Progenitor cell of endocrine pancreas (in vitro differentiated cells): ENCODE measurements at regions not wholly inside any gene's neighbourhood (a gene's known extent, or its start where the extent isn't known, plus 50 kb on each side); places are given as distances from the start of the nearest gene placed in this dataset.

Source experiments
- DNase-seq: peaks from one replicate; pipeline ENCODE4 v3.0.0; 2021; ENCODE audit warnings: low spot score; ENCODE audit not compliant: unreplicated experiment
- H3K27ac Mint-ChIP-seq: 2 replicates; pipeline ENCODE4 v1.8.0; 2021; ENCODE audit warnings: mild to moderate bottlenecking, moderate library complexity, mixed read lengths
- H3K27me3 Mint-ChIP-seq: 2 replicates; pipeline ENCODE4 v1.8.0; 2021; ENCODE audit warnings: mixed read lengths
- H3K36me3 Mint-ChIP-seq: 2 replicates; pipeline ENCODE4 v1.8.0; 2022; ENCODE audit warnings: mixed read lengths; ENCODE audit not compliant: insufficient read depth
- H3K4me1 Mint-ChIP-seq: 2 replicates; pipeline ENCODE4 v1.8.0; 2021; ENCODE audit warnings: low read depth, mixed read lengths
- H3K4me3 Mint-ChIP-seq: 2 replicates; pipeline ENCODE4 v1.8.0; 2021; ENCODE audit warnings: low read depth, mild to moderate bottlenecking, moderate library complexity, mixed read lengths
- H3K9me3 Mint-ChIP-seq: 2 replicates; pipeline ENCODE4 v1.8.0; 2021; ENCODE audit warnings: low read depth, mixed read lengths
- TF ChIP-seq, protein P1 (sequence below): fragments of 200-600 bp; sonication (generic); IDR thresholded peaks from one replicate; pipeline ENCODE4 v1.5.0; 2021; ENCODE audit warnings: antibody characterized with exemption, mild to moderate bottlenecking; ENCODE audit not compliant: unreplicated experiment

DNA sequence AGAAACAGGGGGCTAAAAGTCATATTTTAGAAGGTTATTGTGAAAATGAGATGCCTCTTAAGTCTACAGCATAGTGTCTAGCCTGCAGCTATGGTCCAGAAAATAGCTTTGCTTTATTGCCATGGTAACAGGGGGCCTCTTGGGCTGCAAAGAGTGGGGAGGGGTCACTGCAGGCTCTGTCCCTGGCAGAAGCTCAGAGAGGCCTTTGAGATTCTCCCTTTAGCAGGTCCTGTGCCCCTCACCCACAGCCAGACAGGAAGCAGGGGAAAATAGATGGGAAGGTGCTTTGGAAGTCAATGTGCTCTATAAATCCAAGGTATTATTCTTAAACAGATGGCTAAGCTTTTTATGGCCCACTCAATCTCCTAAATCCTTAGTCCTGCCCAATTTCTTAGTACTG is 1021.3 kb upstream of the GYPC start:
- H3K27ac Mint-ChIP-seq: no peak overlapping the region
- TF ChIP-seq, protein P1, sequence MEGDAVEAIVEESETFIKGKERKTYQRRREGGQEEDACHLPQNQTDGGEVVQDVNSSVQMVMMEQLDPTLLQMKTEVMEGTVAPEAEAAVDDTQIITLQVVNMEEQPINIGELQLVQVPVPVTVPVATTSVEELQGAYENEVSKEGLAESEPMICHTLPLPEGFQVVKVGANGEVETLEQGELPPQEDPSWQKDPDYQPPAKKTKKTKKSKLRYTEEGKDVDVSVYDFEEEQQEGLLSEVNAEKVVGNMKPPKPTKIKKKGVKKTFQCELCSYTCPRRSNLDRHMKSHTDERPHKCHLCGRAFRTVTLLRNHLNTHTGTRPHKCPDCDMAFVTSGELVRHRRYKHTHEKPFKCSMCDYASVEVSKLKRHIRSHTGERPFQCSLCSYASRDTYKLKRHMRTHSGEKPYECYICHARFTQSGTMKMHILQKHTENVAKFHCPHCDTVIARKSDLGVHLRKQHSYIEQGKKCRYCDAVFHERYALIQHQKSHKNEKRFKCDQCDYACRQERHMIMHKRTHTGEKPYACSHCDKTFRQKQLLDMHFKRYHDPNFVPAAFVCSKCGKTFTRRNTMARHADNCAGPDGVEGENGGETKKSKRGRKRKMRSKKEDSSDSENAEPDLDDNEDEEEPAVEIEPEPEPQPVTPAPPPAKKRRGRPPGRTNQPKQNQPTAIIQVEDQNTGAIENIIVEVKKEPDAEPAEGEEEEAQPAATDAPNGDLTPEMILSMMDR: no peak
- H3K4me3 Mint-ChIP-seq: no peak overlapping the region
- H3K9me3 Mint-ChIP-seq: peaks cover 8% of the 10 kb centered on the region
- H3K4me1 Mint-ChIP-seq: no peaks in the 10 kb centered on the region
- DNase-seq: no peak
- H3K36me3 Mint-ChIP-seq: no peaks in the 10 kb centered on the region
- H3K27me3 Mint-ChIP-seq: no peaks in the 10 kb centered on the region

DNA sequence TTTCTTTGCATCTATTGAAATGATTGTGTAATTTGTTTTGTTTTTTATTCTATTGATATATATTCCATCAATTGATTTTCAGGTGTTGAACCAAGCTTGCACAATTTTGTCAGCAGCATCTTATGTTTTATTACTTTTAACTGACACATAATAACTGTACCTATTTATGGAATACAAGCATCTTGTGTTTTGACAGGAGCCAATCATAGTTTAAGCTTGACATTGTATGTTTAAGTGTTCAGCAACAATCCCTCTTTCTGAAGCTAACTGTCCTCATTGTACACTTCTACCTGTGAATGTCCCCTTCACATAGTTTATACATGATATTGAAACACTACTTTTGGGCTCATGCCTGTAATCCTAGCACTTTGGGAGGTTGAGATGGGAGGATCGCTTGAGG is 1017.6 kb upstream of the GYPC start:
- H3K4me1 Mint-ChIP-seq: no peaks in the 10 kb centered on the region
- TF ChIP-seq, protein P1: no peak
- H3K27ac Mint-ChIP-seq: no peak overlapping the region
- no peaks in the 10 kb centered on the region for H3K36me3 Mint-ChIP-seq
- H3K27me3 Mint-ChIP-seq: no peaks in the 10 kb centered on the region
- DNase-seq: no peak
- peaks cover 5% of the 10 kb centered on the region for H3K9me3 Mint-ChIP-seq
- H3K4me3 Mint-ChIP-seq: no peak overlapping the region

DNA sequence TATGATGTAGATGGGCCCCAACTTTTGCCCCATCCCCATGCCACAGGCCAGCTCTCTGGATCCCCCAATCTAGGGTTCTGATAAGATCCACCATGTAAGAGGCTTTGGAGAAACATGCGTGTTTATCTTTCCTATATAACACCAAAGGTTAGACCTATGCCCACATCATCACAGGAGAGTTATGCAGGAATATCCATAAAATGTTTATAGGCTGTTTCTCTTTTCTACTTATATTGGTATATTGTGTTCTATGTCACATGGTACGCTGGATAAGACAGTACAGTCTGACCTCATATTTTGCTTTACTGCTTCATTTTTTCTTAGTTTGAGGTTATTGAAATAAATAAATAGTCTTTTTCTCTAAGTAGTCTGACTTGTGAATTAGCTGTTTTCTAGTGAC is 1013.9 kb upstream of the GYPC start:
- no peak overlapping the region for H3K27ac Mint-ChIP-seq
- TF ChIP-seq, protein P1: no peak
- no peak overlapping the region for H3K4me3 Mint-ChIP-seq
- H3K9me3 Mint-ChIP-seq: no peaks in the 10 kb centered on the region
- H3K27me3 Mint-ChIP-seq: no peaks in the 10 kb centered on the region
- H3K4me1 Mint-ChIP-seq: no peaks in the 10 kb centered on the region
- no peak for DNase-seq
- H3K36me3 Mint-ChIP-seq: no peaks in the 10 kb centered on the region

DNA sequence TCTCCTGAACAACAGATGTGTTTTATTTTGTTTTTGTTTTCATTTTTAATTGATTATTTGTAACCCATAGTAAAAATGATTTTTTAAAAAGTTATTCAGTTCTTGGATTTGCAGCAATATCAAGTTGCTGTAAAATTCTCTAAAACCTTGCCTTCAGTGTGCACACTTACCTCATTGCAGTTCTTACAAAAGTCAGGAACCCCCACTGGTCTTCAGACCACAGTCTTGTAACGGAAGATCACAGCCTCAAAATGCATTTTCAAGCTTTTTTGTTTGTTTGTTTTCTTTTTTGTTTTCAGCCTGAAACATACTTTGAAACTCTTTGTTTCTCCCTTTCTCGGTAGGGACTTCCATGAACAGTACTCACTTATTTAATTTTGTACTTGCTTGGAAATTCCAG is 1012.8 kb upstream of the GYPC start:
- peaks cover 1% of the 10 kb centered on the region for H3K9me3 Mint-ChIP-seq
- H3K27me3 Mint-ChIP-seq: no peaks in the 10 kb centered on the region
- H3K4me3 Mint-ChIP-seq: no peak overlapping the region
- no peak overlapping the region for H3K27ac Mint-ChIP-seq
- TF ChIP-seq, protein P1: no peak
- no peaks in the 10 kb centered on the region for H3K36me3 Mint-ChIP-seq
- DNase-seq: no peak
- H3K4me1 Mint-ChIP-seq: peaks cover 1% of the 10 kb centered on the region

DNA sequence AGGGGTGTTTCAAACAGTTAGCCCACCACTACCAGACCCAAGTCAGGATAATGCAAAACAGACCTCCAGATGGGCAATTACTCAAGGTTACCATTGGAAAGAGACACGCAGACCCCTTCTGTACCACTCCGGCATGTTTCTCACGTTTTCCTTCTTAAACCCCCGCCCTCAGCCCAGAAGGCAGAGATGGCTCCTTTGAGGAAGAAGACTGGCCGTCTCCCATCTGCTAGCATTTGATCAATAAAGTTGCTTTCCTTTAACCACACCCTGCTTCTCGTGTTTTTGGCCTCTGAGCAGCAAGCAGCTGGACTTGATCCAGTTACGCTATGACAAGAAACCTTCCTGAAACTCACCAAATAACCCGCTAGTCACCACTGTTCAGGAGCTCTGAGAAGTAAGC is 1012.4 kb upstream of the GYPC start:
- Mint-ChIP-seq H3K9me3 (peaks cover 4% of the 10 kb centered on the region), H3K36me3 (no peaks in the 10 kb centered on the region), H3K4me1 (peaks cover 4% of the 10 kb centered on the region), H3K27ac (no peak overlapping the region), H3K27me3 (no peaks in the 10 kb centered on the region), H3K4me3 (no peak overlapping the region)
- TF ChIP-seq, protein P1: no peak
- no peak for DNase-seq

DNA sequence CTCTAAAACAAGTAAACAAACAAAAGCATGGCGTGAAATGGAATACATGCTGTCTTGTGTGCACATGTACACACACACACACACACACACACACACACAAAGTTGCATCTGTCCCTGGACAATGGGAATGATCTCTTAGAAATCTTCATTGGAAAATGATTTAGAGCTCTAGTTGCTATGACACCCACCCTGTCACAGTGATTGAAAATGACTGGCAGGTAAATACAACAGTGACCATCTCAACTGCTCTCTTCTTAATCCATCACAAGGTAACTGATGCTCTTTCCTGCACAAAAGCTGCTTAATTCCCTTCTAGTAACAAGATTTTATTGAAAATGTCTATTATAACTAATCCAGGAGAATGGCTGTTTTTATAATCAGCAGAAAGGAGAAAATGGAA is 1011.7 kb upstream of the GYPC start:
- no peak for DNase-seq
- Mint-ChIP-seq H3K36me3 (no peaks in the 10 kb centered on the region), H3K27ac (no peak overlapping the region), H3K9me3 (peaks cover 4% of the 10 kb centered on the region), H3K27me3 (no peaks in the 10 kb centered on the region), H3K4me3 (no peak overlapping the region), H3K4me1 (peaks cover 9% of the 10 kb centered on the region)
- TF ChIP-seq, protein P1: no peak
